RWPE2 (cell line): ENCODE measurements at regions not wholly inside any gene's neighbourhood (a gene's known extent, or its start where the extent isn't known, plus 50 kb on each side); places are given as distances from the start of the nearest gene placed in this dataset.

ENCODE experiments used
- ATAC-seq: fragments of 200-7000 bp; cut with Tn5 transposase; 3 replicates; pipeline ENCODE4 v1.9.1; 2021; ENCODE audit warnings: low read depth
- DNase-seq: peaks from one replicate; pipeline ENCODE4 v3.0.0-alpha.2; 2020; ENCODE audit warnings: low spot score
- H3K27ac ChIP-seq: fragments of 450-650 bp; 2 replicates; pipeline ENCODE4 v1.5.1; 2017; ENCODE audit warnings: mild to moderate bottlenecking; ENCODE audit not compliant: poor library complexity, severe bottlenecking
- H3K27me3 ChIP-seq: fragments of 250-450 bp; sonication (Bioruptor Pico); 2 replicates; pipeline ENCODE4 v1.5.1; 2021; ENCODE audit warnings: mild to moderate bottlenecking, moderate library complexity; ENCODE audit not compliant: insufficient read depth, poor library complexity, severe bottlenecking
- H3K36me3 ChIP-seq: fragments of 250-450 bp; sonication (Bioruptor Pico); 2 replicates; pipeline ENCODE4 v1.5.1; 2020; ENCODE audit warnings: low read depth, mild to moderate bottlenecking, moderate library complexity
- H3K4me1 ChIP-seq: fragments of 250-450 bp; sonication (Bioruptor Pico); 2 replicates; pipeline ENCODE4 v1.5.1; 2021; ENCODE audit warnings: mild to moderate bottlenecking, moderate library complexity; ENCODE audit not compliant: insufficient read depth, poor library complexity, severe bottlenecking
- H3K4me3 ChIP-seq: fragments of 250-450 bp; sonication (Bioruptor Pico); 2 replicates; pipeline ENCODE4 v1.5.1; 2021; ENCODE audit warnings: mild to moderate bottlenecking, moderate library complexity; ENCODE audit not compliant: severe bottlenecking
- H3K9me3 ChIP-seq: fragments of 250-450 bp; sonication (Bioruptor Pico); 2 replicates; pipeline ENCODE4 v1.5.1; 2021; ENCODE audit warnings: mild to moderate bottlenecking, moderate library complexity; ENCODE audit not compliant: severe bottlenecking
- TF ChIP-seq, protein P1 (sequence below): fragments of 450-650 bp; IDR thresholded peaks from one replicate; pipeline ENCODE4 v1.5.1; 2017; ENCODE audit warnings: mild to moderate bottlenecking, moderate library complexity; ENCODE audit not compliant: poor library complexity, severe bottlenecking

DNA sequence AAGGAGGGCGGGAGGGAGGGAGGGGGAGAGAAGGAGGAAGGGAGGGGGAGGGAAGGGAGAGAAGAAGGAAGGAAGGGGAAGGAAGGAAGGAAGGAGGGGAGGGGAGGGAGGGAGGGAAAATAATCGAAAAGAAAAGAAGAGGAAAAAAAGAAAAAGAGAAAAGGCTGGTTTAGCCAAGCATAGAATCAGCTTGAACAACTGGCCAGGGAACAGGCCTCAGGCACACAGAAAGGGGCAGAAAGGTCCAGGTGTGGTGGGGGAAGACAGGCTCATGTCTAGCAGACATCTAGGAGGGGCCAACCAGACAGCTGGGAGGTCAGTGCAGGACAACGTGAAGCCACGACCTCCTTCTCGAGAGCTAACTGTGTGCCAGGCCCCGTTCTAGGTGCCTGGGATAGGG is 141.8 kb downstream of the HSD17B3 start:
- DNase-seq (no peak), ATAC-seq (no peak)
- no peak overlapping the region for H3K27ac ChIP-seq
- H3K27me3 ChIP-seq, result no peaks in the 10 kb centered on the region
- H3K36me3 ChIP-seq, result no peaks in the 10 kb centered on the region
- peaks cover 4% of the 10 kb centered on the region for H3K4me1 ChIP-seq
- H3K4me3 ChIP-seq, result no peak overlapping the region
- TF ChIP-seq, protein P1, sequence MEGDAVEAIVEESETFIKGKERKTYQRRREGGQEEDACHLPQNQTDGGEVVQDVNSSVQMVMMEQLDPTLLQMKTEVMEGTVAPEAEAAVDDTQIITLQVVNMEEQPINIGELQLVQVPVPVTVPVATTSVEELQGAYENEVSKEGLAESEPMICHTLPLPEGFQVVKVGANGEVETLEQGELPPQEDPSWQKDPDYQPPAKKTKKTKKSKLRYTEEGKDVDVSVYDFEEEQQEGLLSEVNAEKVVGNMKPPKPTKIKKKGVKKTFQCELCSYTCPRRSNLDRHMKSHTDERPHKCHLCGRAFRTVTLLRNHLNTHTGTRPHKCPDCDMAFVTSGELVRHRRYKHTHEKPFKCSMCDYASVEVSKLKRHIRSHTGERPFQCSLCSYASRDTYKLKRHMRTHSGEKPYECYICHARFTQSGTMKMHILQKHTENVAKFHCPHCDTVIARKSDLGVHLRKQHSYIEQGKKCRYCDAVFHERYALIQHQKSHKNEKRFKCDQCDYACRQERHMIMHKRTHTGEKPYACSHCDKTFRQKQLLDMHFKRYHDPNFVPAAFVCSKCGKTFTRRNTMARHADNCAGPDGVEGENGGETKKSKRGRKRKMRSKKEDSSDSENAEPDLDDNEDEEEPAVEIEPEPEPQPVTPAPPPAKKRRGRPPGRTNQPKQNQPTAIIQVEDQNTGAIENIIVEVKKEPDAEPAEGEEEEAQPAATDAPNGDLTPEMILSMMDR, result no peak
- no peaks in the 10 kb centered on the region for H3K9me3 ChIP-seq

DNA sequence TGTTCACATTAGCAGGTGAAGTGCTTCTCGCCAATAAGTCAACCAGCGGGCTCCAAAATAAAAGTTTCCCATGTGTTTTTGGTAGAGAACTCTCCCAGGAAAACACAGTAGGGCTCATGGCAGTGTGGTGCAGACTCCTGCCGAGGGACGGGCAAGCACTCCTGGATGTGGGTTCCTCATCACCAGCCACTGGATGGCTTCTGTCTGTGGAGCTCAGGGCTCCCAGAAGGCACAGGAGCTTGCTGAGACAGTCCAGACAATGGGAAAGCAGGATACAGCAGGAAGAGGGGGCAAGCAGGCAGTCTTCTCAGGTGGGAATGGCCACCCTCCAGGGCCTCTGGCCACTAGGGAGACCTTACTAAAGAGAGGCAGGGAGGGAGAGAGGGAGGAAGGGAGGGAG is 142.4 kb downstream of the HSD17B3 start:
- no peak for ATAC-seq
- Histone ChIP-seq H3K27ac (no peak overlapping the region), H3K9me3 (no peaks in the 10 kb centered on the region), H3K27me3 (no peaks in the 10 kb centered on the region), H3K4me3 (no peak overlapping the region), H3K4me1 (peaks cover 4% of the 10 kb centered on the region), H3K36me3 (no peaks in the 10 kb centered on the region)
- TF ChIP-seq, protein P1, result no peak
- no peak for DNase-seq

DNA sequence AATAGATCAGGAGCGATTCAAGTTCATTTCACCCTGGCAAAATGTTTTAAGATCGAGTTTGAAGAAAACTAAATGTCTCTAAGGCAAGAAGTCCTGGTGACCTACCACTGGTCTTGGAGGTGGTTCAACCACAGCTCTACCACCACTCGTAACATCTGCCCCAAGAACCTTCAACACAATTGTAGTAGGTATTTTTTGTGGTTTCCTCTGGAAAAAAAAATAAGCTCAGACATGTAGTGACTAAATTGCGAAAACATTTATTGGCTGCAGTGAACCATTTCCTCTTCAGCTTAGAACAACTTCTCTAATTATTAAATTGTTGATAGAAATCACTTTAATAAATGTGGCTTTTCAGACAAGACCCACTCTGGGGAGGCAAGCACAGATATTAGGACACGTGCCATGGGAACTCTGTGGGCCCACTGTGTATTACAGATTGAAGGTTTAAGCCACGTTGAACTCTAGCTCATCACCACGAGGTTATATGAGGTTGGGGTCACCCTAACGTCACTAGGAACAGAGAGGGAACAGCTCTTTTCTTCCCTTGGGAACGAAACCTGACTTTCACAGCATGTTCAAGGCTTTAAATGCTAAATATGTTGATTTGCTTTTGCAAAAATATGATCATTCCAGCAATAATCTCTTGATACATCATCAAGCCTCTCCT is 142.9 kb downstream of the HSD17B3 start:
- DNase-seq, result no peak
- H3K27me3 ChIP-seq, result no peaks in the 10 kb centered on the region

DNA sequence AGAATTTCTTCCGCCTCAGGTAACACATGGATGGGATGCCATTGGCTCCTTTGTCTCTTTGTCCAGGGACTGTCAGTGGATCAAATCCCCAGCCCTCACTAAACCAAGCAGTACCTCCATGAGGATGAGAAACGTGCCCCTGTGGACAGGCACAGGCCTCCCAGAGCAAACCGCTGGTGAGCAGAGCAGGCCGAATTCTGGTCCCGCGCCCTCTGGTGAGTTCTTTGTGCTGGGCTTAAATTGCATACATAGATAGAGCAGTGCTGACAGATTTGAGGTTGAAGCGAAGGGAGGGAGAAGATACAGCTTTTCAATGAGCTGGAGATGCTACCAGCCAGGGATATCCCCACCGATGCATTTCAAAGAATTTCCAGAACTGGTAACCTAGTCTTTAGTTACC is 143.8 kb downstream of the HSD17B3 start:
- no peaks in the 10 kb centered on the region for H3K9me3 ChIP-seq
- DNase-seq, result no peak
- no peak overlapping the region for H3K4me3 ChIP-seq
- ATAC-seq, result no peak
- peaks cover 4% of the 10 kb centered on the region for H3K4me1 ChIP-seq
- H3K27me3 ChIP-seq, result no peaks in the 10 kb centered on the region
- H3K36me3 ChIP-seq, result no peaks in the 10 kb centered on the region
- H3K27ac ChIP-seq, result no peak overlapping the region
- TF ChIP-seq, protein P1, result no peak

More for the DNA sequence above, 142.9 kb downstream of the HSD17B3 start:
- H3K4me3 ChIP-seq, result no peak overlapping the region
- H3K9me3 ChIP-seq, result no peaks in the 10 kb centered on the region
- TF ChIP-seq, protein P1, result no peak
- no peak; the same call in 2 of the 3 replicates for ATAC-seq
- H3K36me3 ChIP-seq, result no peaks in the 10 kb centered on the region
- peaks cover 4% of the 10 kb centered on the region for H3K4me1 ChIP-seq
- no peak overlapping the region for H3K27ac ChIP-seq

DNA sequence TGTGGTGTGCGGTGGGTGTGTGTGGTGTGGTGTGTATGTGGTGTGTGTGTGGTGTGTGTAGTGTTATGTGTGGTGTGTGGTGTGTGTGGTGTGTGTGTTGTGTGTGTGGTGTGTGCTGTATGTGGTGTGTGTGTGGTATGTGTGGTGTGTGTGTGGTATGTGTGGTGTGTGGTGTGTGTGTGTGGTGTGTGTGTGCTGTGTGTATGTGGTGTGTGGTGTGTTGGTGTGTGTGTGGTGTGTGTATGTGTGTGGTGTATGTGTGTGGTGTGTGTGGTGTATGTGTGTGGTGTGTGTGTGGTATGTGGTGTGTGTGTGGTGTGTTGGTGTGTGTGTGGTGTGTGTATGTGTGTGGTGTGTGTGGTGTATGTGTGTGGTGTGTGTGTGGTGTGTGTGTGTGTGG is 144.3 kb downstream of the HSD17B3 start:
- H3K4me1 ChIP-seq, result peaks cover 4% of the 10 kb centered on the region
- no peaks in the 10 kb centered on the region for H3K27me3 ChIP-seq
- no peaks in the 10 kb centered on the region for H3K36me3 ChIP-seq
- TF ChIP-seq, protein P1, result no peak
- no peak for ATAC-seq
- H3K9me3 ChIP-seq, result no peaks in the 10 kb centered on the region
- no peak overlapping the region for H3K27ac ChIP-seq
- no peak for DNase-seq
- no peak overlapping the region for H3K4me3 ChIP-seq
